Right lobe of liver (tissue), 4 donors: ENCODE measurements at regions not wholly inside any gene's neighbourhood (a gene's known extent, or its start where the extent isn't known, plus 50 kb on each side); places are given as distances from the start of the nearest gene placed in this dataset.

Source experiments
- CTCF ChIP-seq, 4 donors: fragments of 200-600 bp in 3 of 4; fragments of 450-650 bp in 1 of 4; IDR thresholded peaks; one replicate each; pipeline versions ENCODE4 v1.5.1 to v1.8.0; 2016 to 2022; ENCODE audit warnings: antibody characterized with exemption in 4 of 4, mild to moderate bottlenecking in 2 of 4
- POLR2A ChIP-seq: fragments of 450-650 bp; IDR thresholded peaks from one replicate; pipeline ENCODE4 v1.6.1; 2017; ENCODE audit warnings: antibody characterized with exemption, mild to moderate bottlenecking
- donor health status: DM: no; HTN: no; CAD: no.
- donor health status: DM: no; HTN: no; CAD: no.
- donor health status: DM: no; HTN: yes; CAD: no.

- no peak for TF ChIP-seq CTCF (IDR thresholded peaks at IDR 0.05)
- TF ChIP-seq POLR2A = no peak
Observed at GRCh38 chr7:33757050-33757449, 148.3 kb upstream of the BMPER start.
